ENCODE measurements at regions not wholly inside any gene's neighbourhood (a gene's known extent, or its start where the extent isn't known, plus 50 kb on each side); places are given as distances from the start of the nearest gene placed in this dataset.

- TF ChIP-seq CTCF (IDR thresholded peaks at IDR 0.05) = no peak
- H3K27ac ChIP-seq = no peak overlapping the region
These were observed 125.0 kb upstream of the ZNF746 start for GRCh38 chr7:149622444-149623210.

GRCh38 chr7:149621776-149622175 is 124.2 kb upstream of the ZNF746 start:
- Histone ChIP-seq H3K9ac (no peak overlapping the region), H3K9me3 (ENCODE audit: control insufficient read depth, low read length) (no peaks in the 10 kb centered on the region), H3K27ac (no peak overlapping the region), H2AFZ (no peak overlapping the region), H3K4me1 (peaks cover 13% of the 10 kb centered on the region), H3K4me2 (ENCODE audit: low read length) (no peak overlapping the region), H3K79me2 (peaks cover 30% of the 10 kb centered on the region), H3K27me3 (ENCODE audit: control insufficient read depth, insufficient read depth, low read length) (no peaks in the 10 kb centered on the region), H3K36me3 (ENCODE audit: control insufficient read depth, insufficient read depth, low read length) (no peaks in the 10 kb centered on the region), H3K4me3 (ENCODE audit: low read depth, low read length) (no peak overlapping the region)
- no peak for TF ChIP-seq CTCF (IDR thresholded peaks at IDR 0.05)

More at GRCh38 chr7:149622444-149623210, 125.0 kb upstream of the ZNF746 start:
- H3K4me3 ChIP-seq (ENCODE audit: low read depth, low read length) = peak overlapping the region; percentile 62
- peaks cover 24% of the 10 kb centered on the region for H3K79me2 ChIP-seq
- H3K27me3 ChIP-seq (ENCODE audit: control insufficient read depth, insufficient read depth, low read length) = no peaks in the 10 kb centered on the region
- no peak overlapping the region for H2AFZ ChIP-seq
- H3K4me1 ChIP-seq = peaks cover 9% of the 10 kb centered on the region
- no peaks in the 10 kb centered on the region for H3K36me3 ChIP-seq (ENCODE audit: control insufficient read depth, insufficient read depth, low read length)
- H3K9ac ChIP-seq = no peak overlapping the region
- peak overlapping the region; percentile 82 for H3K4me2 ChIP-seq (ENCODE audit: low read length)
- no peaks in the 10 kb centered on the region for H3K9me3 ChIP-seq (ENCODE audit: control insufficient read depth, low read length)

GRCh38 chr7:149620961-149621360 is 123.4 kb upstream of the ZNF746 start:
- H2AFZ ChIP-seq = no peak overlapping the region
- H3K27me3 ChIP-seq (ENCODE audit: control insufficient read depth, insufficient read depth, low read length) = no peaks in the 10 kb centered on the region
- no peak overlapping the region for H3K27ac ChIP-seq
- H3K79me2 ChIP-seq = peaks cover 32% of the 10 kb centered on the region
- no peak for TF ChIP-seq CTCF (IDR thresholded peaks at IDR 0.05)
- no peaks in the 10 kb centered on the region for H3K9me3 ChIP-seq (ENCODE audit: control insufficient read depth, low read length)
- H3K4me2 ChIP-seq (ENCODE audit: low read length) = no peak overlapping the region
- H3K9ac ChIP-seq = no peak overlapping the region
- peaks cover 13% of the 10 kb centered on the region for H3K4me1 ChIP-seq
- no peaks in the 10 kb centered on the region for H3K36me3 ChIP-seq (ENCODE audit: control insufficient read depth, insufficient read depth, low read length)
- H3K4me3 ChIP-seq (ENCODE audit: low read depth, low read length) = no peak overlapping the region

GRCh38 chr7:149616898-149617297 is 119.3 kb upstream of the ZNF746 start:
- Histone ChIP-seq H3K4me1 (peaks cover 3% of the 10 kb centered on the region), H2AFZ (no peak overlapping the region), H3K27ac (no peak overlapping the region), H3K9me3 (ENCODE audit: control insufficient read depth, low read length) (no peaks in the 10 kb centered on the region), H3K27me3 (ENCODE audit: control insufficient read depth, insufficient read depth, low read length) (no peaks in the 10 kb centered on the region), H3K4me3 (ENCODE audit: low read depth, low read length) (no peak overlapping the region), H3K36me3 (ENCODE audit: control insufficient read depth, insufficient read depth, low read length) (no peaks in the 10 kb centered on the region), H3K79me2 (peaks cover 27% of the 10 kb centered on the region), H3K9ac (no peak overlapping the region), H3K4me2 (ENCODE audit: low read length) (no peak overlapping the region)
- no peak for TF ChIP-seq CTCF (IDR thresholded peaks at IDR 0.05)
